Superior temporal gyrus (tissue), 1 donor: ENCODE measurements at regions not wholly inside any gene's neighbourhood (a gene's known extent, or its start where the extent isn't known, plus 50 kb on each side); places are given as distances from the start of the nearest gene placed in this dataset.
A peak's percentile ranks its signal among the peaks of the same experiment; 100 is the strongest.

Experiments
- DNase-seq: peaks from one replicate; pipeline ENCODE4 v3.0.0-alpha.2; 2016; ENCODE audit errors: extremely low spot score

DNA sequence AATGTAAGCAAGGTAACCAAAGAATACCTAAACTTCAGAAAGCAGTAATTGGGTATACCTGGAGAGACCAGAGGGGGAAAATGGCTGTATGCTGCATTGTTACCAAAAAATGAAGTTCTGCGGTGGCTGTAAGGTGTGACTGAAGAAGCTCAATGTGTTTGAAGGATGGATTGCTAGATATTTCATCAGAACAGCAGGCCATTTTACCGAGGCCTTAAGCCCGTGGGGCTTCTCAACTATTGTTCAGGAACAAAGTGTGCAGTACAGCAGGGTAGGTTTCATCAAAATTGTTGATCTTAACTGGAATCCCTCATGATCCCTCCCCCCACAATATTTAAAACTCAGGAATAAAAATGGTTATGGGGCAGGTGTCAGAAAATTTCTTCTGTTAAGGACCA, 204.0 kb upstream of the GHITM start:
- DNase-seq: no peak

DNA sequence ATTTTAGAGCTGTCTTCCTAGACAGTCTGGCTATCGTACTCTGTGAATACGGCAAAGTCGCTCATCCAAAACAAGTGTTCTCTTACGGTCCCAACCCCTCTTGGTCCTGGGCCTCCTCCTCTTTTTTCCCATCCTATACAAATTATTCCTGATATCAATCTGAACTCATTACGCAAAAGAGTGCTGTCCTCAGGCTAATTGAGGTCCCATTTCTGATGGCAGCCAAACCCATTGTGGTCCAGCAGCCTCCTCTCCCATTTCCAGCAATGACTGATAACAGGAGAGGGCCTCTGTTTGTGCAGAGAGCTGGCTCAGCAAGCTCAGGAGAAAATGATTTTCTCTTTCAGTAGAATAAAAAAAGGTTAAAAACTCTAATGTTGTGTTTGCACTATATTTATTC, 203.4 kb upstream of the GHITM start:
- no peak for DNase-seq

DNA sequence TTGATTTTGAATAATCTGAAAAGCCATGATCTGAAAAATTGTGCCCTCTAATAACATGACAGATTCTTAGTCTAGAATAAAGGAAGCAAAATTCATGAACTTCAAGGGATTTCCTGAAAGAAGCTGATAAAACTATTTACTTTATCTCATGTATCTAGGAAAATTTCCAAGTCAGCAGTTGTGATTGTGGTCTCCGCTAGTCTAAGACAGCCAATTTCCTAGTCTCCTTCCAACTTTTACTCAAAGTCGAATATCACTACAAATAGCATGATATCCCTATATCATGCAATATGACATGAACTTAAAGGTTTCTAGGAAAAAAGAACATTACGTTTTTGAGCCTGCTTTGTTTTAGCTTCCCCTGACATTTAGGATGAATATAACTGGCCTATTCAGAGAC, 202.1 kb upstream of the GHITM start:
- no peak for DNase-seq

DNA sequence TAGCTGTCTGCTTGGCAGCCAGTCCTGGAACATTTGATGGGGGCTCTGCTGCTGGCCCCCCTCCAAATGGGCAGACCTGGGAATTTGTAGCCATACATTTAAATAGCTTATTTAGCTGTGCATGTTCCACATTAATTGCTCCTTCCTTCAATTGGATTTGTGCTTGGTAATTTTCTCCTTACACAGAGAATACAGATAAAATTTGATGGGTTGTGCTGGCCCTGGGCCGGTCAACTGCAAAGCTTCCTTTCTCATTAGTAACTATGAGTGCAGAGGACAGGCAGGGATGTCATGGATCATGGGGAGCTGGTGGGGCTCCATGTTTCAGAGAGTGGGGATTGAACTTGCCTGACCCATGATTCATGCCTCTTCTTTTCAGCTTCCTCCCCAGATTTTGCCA, 201.5 kb upstream of the GHITM start:
- DNase-seq: no peak

DNA sequence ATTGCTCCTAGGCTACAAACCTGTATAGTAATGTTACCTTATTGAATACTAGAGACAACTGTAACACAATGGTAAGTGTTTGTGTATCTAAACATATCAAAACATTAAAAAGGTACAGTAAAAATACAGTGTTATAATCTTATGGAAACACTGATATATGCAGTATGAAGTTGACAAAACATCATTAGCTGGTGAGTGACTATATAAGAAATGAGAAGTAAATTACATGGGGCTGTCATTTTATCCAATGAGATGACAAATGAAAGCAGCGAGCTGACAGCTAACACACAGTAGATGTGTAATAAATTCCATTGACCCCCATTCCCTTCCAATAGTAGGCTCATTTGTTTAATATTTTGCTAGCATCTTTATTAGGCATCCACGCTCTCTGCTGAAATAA, 198.1 kb upstream of the GHITM start:
- no peak for DNase-seq

DNA sequence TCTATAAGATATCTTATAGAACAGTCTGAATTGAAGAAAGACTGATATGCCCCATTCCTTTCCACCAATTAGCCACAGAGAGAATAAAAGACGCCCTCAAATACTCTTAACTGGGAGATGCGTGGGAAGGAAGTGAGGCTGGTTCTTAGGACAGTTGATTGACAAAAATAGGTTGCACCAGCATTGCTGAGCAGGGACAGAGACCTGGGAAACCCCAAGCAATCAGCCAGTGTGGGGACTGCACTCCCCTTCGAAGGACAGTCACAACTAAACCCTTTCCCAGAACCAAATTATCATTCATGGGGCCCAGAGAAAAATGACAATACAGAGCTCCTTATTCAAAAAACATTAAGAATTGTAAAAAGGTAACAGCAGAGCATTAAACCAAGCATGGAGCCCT, 196.9 kb upstream of the GHITM start:
- no peak for DNase-seq

DNA sequence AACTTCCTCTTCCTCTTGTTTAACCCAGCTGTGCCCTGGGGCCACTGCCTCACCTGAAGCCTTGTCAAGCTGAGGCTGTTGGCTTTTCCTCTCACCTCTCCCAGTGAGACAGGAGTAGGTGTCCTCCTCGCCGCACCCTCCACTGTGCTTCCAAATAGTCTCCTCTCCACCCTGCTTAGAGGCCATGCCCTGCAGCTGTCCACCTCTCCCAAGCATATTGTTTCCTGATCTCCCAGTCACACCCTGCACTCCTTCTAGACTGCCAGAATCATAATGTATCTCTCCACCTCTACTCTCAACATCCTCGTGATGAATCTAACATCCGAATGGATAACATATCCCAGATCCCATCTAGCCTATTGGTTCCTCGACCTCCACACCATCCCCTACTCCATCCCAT, 196.3 kb upstream of the GHITM start:
- DNase-seq: no peak

DNA sequence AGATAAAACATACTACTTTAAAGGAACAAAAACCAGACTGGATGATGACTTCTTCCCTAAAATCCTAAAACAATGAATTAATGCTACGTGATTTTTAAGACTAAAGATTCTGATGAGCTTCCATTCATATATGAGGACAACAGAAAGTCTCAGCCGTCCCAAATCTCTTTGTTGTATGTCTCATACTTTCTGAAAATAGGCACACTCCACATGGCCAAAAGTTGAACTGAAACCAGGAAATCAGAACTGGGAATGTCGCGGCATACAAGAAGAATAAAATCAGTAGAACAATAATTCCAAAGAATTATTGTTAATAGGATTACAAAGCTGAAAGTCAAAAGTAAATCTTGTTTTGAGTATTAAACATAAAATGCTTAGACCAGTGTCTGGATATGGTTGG, 195.4 kb upstream of the GHITM start:
- no peak for DNase-seq

DNA sequence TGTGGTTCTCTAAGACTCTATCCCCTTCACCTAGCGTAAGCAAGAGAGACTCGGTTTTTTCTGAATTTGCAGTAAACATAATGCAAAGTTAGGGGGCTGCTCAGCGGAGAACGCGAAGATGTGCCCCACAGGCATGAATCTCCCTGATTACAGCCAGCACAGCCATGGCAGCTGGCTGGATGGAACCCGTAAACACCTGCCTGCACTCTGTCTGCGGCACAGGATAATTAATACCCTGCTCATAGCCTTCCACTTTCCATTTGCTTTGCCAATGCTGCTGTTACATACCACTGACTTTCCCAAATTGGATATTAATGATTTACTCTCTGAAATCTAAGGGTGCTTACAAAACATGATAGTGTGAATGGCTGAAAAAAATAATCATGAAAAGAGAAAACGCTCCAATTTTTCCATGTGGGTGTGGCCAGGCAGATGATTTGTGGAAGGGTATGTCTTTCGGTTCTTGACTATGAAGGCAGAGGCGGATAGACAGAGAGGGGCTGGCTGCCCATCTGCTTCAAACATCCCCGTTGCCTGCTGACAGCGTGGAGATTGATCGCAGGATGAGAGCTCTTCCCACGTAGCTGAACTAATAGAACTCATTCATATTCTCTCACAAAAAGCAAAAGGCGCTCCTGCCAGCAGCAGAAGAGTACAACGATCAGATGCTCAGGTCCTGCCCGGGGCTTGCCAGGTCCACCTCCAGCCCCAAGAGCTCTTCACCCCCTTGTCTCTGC, 193.2 kb upstream of the GHITM start:
- no peak for DNase-seq

DNA sequence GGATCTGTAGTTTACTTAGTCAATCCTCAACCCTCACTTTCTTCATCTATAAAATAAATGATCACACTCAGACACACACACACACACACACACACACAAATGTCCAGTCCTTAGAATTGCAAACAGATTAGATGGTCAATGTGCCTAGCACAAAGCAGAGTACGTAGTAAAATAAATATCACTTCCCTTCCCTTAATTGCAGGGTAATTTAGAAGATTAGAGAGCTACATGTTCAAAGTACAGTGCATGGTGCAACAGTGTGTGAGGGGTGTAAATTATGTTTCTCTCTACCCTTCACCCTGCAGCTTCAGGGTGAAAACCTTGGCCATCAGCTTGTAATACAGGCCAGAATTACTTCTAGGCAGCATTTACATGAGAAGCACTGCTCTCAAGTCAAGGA, 187.0 kb upstream of the GHITM start:
- no peak for DNase-seq

DNA sequence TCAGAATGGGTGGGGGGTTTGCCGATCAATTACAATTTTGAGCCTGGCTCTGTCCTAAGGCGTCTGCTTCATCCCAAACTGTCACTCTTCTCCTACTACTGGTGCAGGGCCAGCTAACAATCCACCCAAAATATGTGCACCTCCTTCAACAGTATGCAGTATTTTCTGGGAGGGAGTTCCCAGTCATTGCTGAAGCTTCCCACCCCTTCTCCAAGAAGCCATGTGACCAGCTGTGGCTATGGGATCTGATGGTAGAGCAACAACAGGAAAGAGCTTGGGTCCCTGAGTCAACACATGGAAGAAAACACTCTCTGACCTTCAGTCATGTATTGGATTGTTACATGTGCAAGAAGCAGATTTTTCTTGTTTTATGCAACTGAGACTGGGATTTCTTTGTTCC, 185.7 kb upstream of the GHITM start:
- DNase-seq: no peak

DNA sequence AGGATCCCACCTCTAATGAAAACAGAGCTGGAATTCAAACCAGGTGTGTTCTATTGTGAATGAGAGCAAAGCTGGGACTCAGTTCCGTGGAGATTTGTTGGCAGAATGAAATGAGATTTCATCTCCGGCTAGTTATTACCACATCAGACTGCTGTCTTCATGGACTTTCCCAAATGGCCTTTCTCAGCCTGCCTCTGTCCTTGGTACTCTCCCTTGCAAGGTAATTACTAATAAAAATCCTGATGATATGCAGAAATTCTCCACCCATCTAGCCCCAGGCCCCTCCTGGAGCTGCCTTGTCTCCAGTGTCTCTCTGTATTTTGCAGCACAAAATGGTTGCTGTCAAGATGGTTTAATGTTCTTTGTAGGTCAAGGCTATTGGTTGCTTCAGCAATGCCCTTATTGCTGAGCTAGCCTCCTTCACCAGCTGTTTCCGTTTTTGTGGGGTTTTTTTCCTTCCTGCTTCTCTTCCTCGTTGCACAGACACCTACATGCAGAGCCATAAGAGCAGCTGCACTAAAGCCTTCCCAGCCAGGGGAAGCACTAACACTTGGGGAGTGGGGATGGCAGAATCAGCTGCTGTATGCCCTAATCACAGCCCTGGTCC, 185.0 kb upstream of the GHITM start:
- no peak for DNase-seq

DNA sequence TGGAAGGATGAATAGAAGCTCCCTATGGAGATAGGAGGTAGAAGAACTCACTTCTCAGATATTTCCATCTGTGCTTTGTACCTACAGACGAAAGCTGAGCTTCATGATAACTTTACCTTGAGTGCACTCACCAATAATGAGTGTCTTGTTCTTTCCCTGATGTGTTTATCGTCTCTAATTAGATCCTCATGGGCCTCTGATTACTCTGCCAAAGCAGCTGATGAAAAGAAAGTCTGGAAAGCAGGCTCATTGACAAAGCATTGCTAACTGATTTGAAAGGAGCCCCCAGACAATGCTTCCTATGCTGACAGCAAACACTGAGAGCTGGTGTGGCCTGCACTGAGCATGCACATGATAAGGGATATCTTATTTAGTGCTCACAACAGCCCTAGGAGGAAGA, 183.9 kb upstream of the GHITM start:
- DNase-seq: no peak

DNA sequence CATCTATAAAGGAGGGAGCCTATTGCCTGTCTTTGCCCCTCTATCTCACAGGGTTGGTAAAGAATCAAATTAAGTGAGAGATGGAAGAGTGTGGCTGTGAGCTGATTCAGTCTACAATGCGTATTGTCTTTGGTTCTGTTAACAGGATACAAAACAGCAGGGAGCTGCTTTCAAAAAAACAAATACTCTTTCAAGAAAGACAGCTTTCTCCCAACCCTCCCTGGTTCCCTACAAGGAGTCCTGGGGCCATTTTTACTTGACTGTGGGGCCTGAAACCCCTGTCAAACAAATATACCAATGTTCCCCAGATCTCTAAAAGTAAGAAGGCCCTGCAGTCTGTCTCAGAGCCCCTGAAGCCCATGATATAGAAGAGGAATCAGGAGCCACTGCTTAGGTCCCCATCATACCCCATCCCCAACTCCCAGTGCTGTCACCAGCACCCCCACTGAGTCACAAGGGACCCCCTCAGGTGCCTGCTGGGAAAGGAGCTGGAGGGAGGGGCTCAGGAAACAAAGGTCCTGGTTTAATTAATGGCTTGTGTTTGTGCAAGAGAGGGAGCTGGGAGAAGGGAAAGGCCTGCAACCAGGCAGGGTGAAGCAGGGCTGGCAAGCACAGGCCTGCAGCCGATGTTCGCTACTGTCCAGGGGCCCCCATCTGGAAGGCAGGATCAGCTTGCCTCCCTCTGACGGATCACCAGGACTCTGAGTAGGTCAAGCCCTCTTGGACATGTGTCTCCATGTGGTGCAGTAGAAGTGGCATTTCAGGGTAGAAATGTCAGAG, 182.0 kb upstream of the GHITM start:
- DNase-seq: no peak

DNA sequence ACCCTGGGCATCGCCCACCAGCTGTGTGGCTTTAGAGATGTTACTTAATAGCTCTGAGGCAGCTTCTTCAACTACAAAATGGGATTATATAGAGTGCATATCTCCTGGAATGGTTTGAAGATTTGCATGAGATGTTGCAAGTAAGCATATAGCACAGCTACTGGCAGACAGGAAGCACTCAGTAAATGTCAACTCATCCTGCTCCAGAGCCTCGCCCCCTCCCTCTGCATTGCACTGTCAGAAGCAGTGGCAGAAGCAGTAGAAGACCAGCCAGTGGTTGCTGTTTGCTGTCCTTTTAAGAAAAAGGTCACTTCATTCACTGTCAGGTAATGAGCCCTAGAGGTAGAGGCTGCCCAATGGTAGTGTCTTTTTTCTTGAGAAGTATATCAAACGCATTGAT, 180.0 kb upstream of the GHITM start:
- no peak for DNase-seq

DNA sequence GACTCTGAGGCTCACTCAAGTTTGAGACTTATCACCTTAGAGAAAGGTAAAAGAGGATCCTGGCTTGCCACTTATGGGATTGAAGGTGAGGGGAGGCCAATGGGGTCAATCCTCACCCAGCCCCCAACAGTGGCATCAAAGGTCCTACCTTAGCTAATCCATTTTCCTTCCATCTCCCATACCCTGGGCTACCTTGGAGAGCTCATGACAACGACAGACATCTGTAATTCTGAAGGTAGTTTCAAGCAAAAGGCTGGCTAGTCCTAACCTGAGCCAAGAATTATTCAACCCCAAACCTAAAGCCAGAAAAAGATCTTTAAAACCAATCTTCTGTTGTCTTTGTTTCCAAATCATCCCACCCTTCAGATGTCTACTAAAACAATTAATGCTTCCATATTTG, 179.2 kb upstream of the GHITM start:
- no peak for DNase-seq

DNA sequence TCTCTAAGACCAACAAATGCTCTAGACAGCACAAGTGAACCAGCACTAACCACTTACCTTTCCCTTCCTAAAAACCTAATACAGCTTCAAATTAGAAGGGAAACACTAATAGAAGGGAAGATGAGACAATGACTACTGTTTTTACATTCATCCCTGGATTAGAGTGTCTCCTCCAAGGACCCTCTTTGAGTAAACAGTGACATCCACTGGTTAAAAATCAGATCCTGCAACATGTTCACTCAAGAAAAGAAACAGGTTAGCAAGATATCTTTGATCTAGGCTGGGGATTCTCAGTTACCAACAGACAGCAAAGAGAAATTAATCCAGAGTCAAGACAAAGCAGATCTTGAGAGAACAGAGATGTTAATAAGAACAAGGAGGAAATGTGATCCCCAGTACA, 177.7 kb upstream of the GHITM start:
- peak; percentile 36 for DNase-seq

DNA sequence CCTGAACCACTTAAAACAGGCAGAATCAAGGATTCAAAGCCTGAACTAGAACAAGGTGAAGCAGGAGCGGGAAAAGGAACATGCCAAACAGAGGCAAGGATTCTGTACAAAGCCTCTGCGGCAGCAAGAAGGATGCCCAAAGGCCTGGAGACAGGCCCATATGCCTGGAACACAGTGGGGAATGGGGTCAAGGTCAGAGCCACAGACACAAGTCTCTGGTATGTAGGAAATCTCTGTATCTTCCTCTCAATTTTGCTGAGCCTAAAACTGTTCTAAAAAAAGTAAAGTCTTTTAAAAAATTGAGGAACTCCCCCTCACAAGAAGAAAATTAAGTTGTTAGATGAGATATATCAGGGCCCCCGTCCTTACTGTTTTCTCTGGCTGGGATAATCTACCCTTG, 175.9 kb upstream of the GHITM start:
- no peak for DNase-seq

DNA sequence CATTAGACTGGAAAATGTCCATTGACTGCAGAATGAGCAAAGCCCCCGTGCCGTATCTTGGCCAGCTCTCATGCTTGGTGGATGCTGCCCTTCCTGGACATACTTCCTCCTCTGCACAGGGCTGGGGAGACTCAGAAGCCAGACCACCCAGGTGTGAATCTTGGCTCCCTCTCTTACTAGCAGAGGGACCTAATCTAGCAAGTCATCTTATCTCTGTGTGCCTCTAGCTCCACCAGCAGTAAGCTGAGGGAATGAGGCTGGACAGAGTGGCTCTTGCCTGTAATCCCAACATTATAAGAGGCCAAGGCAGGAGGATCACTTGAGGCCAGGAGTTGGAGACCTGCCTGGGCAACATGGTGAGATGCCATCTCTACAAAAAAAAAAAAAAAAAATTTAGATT, 173.8 kb upstream of the GHITM start:
- DNase-seq: no peak

DNA sequence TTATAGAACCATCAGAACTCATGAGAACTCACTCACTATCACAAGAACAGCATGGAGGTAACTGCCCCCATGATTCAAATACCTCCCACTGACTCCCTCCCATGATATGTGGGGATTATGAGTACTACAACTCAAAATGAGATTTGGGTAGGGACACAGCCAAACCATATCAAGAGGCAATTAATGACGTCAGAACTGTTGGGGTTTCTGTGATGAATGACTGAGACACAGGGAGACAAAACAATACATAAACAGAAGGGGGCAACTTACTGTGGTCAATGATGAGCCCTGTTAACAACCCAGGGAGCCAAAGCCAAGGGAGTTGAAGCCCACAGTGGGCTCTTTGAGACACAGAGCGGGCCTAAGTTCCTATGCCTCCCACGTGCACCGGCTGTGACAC, 171.3 kb upstream of the GHITM start:
- DNase-seq: no peak

DNA sequence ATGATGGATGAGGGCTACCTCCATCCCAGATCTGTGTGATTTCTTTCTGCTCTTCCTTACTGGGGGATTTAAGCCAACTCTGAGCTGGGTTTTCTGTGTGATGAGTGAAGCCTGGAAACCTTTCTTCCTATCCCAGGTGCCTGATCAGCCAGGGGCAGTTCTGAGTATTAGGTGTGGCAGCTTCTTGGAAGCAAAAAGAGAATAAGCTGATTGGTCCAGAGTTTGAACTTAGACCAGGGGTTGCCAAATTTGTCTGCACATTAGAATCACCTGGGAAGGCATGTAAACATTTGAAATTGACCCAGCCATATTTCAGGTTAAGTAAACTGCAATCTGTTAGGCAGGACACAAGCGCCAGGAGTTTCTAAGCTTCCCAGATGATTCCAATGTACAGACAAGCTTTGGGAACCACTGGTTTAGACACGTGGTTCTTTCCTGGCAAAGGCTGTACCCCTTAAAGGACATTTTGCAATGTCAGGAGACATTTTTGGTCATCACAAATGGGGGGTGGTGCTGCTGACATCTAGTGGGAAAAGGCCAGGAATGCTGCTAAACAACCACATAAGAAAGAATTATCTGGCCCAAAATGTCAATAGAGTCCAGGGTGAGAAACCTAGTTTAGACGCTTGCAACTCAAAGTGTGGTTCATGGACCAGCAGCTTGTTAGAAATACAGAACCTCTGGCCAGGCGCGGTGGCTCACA, 160.5 kb upstream of the GHITM start:
- no peak for DNase-seq

DNA sequence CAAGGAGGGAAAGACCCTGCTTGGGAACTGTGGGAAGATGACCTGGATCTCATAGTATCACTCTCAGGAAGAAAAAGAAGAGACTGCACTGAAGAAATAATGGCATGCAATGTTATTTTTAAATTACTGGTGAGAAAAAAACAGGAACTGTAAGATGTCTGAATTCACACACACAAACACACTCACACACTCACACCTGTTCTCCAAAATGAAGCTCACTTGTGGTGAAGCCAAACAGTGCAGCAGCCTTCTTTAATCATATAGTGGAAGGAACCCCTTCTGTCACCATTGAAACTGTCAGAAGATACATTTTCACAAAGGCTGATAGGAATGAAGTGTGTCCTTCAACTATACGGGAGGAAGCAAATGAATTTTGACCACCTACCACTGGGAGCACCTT, 156.5 kb upstream of the GHITM start:
- DNase-seq: no peak
